H1 (cell line): ENCODE measurements at regions not wholly inside any gene's neighbourhood (a gene's known extent, or its start where the extent isn't known, plus 50 kb on each side); places are given as distances from the start of the nearest gene placed in this dataset.
A peak's percentile ranks its signal among the peaks of the same experiment; 100 is the strongest.

ENCODE experiments used
- CTCF ChIA-PET: fragments of 300-600 bp; sonication (Branson Sonifier 250); formaldehyde crosslinking; loops from one replicate; lab custom pipeline; 2021; ENCODE audit not compliant: partially characterized antibody; lab: Charles Lee
- POLR2A ChIA-PET: fragments of 300-600 bp; sonication (Branson Sonifier 250); formaldehyde crosslinking; loops from one replicate; lab custom pipeline; 2021; ENCODE audit warnings: inconsistent platforms; ENCODE audit not compliant: partially characterized antibody; lab: Charles Lee
- DNase-seq, 2 experiments: peaks; one replicate each; pipeline versions ENCODE4 v3.0.0 to v3.0.0-alpha.2; 2010 to 2022; ENCODE audit warnings: low spot score in 2 of 2, low read depth in 1 of 2, mixed read lengths in 1 of 2
- FAIRE-seq: peaks from 2 replicates; lab custom pipeline; 2011; peaks lifted over from hg19 to GRCh38; lab: Jason Lieb, UNC
- H2AFZ ChIP-seq: 2 replicates; pipeline ENCODE4 v1.8.1; 2012; ENCODE audit warnings: low read length, inconsistent platforms
- H2AK5ac ChIP-seq: 2 replicates; pipeline ENCODE4 v1.6.1; 2013; ENCODE audit warnings: low read depth, low read length
- H2BK120ac ChIP-seq: replicated peaks from 2 replicates; pipeline ENCODE3; 2013; ENCODE audit warnings: low read depth, low read length, inconsistent platforms
- H2BK12ac ChIP-seq: 2 replicates; pipeline ENCODE4 v1.6.1; 2013; ENCODE audit warnings: low read depth, low read length
- H2BK15ac ChIP-seq: 2 replicates; pipeline ENCODE4 v1.6.1; 2013; ENCODE audit warnings: low read length
- H2BK20ac ChIP-seq: 2 replicates; pipeline ENCODE4 v1.6.1; 2013; ENCODE audit warnings: low read length
- H2BK5ac ChIP-seq: 2 replicates; pipeline ENCODE4 v1.6.1; 2013; ENCODE audit warnings: low read depth, low read length
- H3K14ac ChIP-seq: 2 replicates; pipeline ENCODE4 v1.6.1; 2013; ENCODE audit warnings: inconsistent platforms; ENCODE audit not compliant: insufficient read length
- H3K18ac ChIP-seq: 2 replicates; pipeline ENCODE4 v1.6.1; 2013; ENCODE audit warnings: low read length; ENCODE audit errors: extremely low read depth
- H3K23ac ChIP-seq: 2 replicates; pipeline ENCODE4 v1.6.1; 2013; ENCODE audit warnings: inconsistent platforms; ENCODE audit not compliant: insufficient read length
- H3K23me2 ChIP-seq: 2 replicates; pipeline ENCODE4 v1.6.1; 2013; ENCODE audit warnings: low read depth, low read length
- H3K27ac ChIP-seq: 2 replicates; pipeline ENCODE4 v1.6.1; 2011; ENCODE audit warnings: low read depth, low read length, inconsistent platforms
- H3K27me3 ChIP-seq, 4 experiments: replicated peaks in 1 of 4; 1 replicate in 1 of 4; 2 replicates in 3 of 4; pipeline versions ENCODE4 v1.6.1 to v1.8.1; 2011 to 2013; ENCODE audit warnings: low read length in 3 of 4, mild to moderate bottlenecking in 3 of 4, inconsistent platforms in 2 of 4, mixed read lengths in 2 of 4, moderate library complexity in 1 of 4; ENCODE audit not compliant: control insufficient read depth in 3 of 4, insufficient read depth in 3 of 4; ENCODE audit errors: extremely low read depth in 1 of 4
- H3K36me3 ChIP-seq, 4 experiments: 2 replicates each; pipeline versions ENCODE4 v1.6.1 to v1.8.1; 2011 to 2013; ENCODE audit warnings: mild to moderate bottlenecking in 4 of 4, low read length in 3 of 4, moderate library complexity in 2 of 4, control low read depth in 1 of 4, inconsistent platforms in 1 of 4; ENCODE audit not compliant: insufficient read depth in 4 of 4, control insufficient read depth in 2 of 4
- H3K4ac ChIP-seq: replicated peaks from 2 replicates; pipeline ENCODE3; 2013; ENCODE audit warnings: low read length, low read depth, mixed read lengths, inconsistent platforms; ENCODE audit not compliant: insufficient read length
- H3K4me1 ChIP-seq, 4 experiments: replicated peaks in 1 of 4; 1 replicate in 1 of 4; 2 replicates in 3 of 4; pipeline versions ENCODE4 v1.6.1 to v1.8.1; 2011 to 2013; ENCODE audit warnings: low read length in 3 of 4, inconsistent platforms in 2 of 4, mixed read lengths in 1 of 4; ENCODE audit not compliant: insufficient read depth in 4 of 4, control insufficient read depth in 3 of 4
- H3K4me2 ChIP-seq, 2 experiments: 2 replicates each; pipeline versions ENCODE4 v1.6.1 to v1.8.1; 2011 to 2013; ENCODE audit warnings: low read depth in 2 of 2, low read length in 2 of 2, control low read depth in 1 of 2, inconsistent platforms in 1 of 2, mild to moderate bottlenecking in 1 of 2; ENCODE audit not compliant: insufficient read depth in 1 of 2
- H3K4me3 ChIP-seq, 4 experiments: fragments of 200-600, 300-600 bp in 1 of 4; sonication (generic), shearing (Covaris generic), sonication (Bioruptor Twin) in 1 of 4; 2 replicates each; pipeline versions ENCODE4 v1.5.1 to v1.8.1; 2011 to 2016; ENCODE audit warnings: low read length in 4 of 4, low read depth in 3 of 4, control low read depth in 2 of 4, inconsistent platforms in 2 of 4, mild to moderate bottlenecking in 2 of 4, mixed read lengths in 1 of 4, moderate library complexity in 1 of 4; ENCODE audit not compliant: insufficient read depth in 2 of 4; ENCODE audit errors: extremely low read depth in 1 of 4
- H3K56ac ChIP-seq: replicated peaks from 2 replicates; pipeline ENCODE3; 2013; ENCODE audit warnings: low read depth, mild to moderate bottlenecking, mixed read lengths, low read length, inconsistent platforms; ENCODE audit not compliant: insufficient read length
- H3K79me1 ChIP-seq: 2 replicates; pipeline ENCODE4 v1.6.1; 2013; ENCODE audit warnings: low read depth, low read length, control low read depth
- H3K79me2 ChIP-seq, 2 experiments: 2 replicates each; pipeline versions ENCODE4 v1.6.1 to v1.8.1; 2012 to 2013; ENCODE audit warnings: low read length in 2 of 2, mild to moderate bottlenecking in 2 of 2, inconsistent platforms in 1 of 2; ENCODE audit not compliant: insufficient read depth in 2 of 2, control insufficient read depth in 1 of 2
- H3K9ac ChIP-seq, 4 experiments: replicated peaks in 1 of 4; 1 replicate in 1 of 4; 2 replicates in 3 of 4; pipeline versions ENCODE4 v1.6.1 to v1.8.1; 2011 to 2013; ENCODE audit warnings: low read depth in 3 of 4, low read length in 3 of 4, control low read depth in 2 of 4, mild to moderate bottlenecking in 2 of 4, moderate library complexity in 2 of 4, inconsistent platforms in 1 of 4; ENCODE audit errors: extremely low read depth in 1 of 4
- H3K9me3 ChIP-seq, 2 experiments: 2 replicates each; pipeline versions ENCODE4 v1.6.1 to v1.8.1; 2012 to 2013; ENCODE audit warnings: mild to moderate bottlenecking in 2 of 2, moderate library complexity in 2 of 2, control low read depth in 1 of 2, inconsistent platforms in 1 of 2, low read depth in 1 of 2, low read length in 1 of 2, mixed read lengths in 1 of 2; ENCODE audit not compliant: insufficient read depth in 2 of 2
- H4K20me1 ChIP-seq, 2 experiments: replicated peaks in 1 of 2; 2 replicates each; pipeline versions ENCODE3 to v1.8.1; 2011 to 2013; ENCODE audit warnings: inconsistent platforms in 2 of 2, low read length in 2 of 2, mild to moderate bottlenecking in 1 of 2; ENCODE audit not compliant: insufficient read depth in 2 of 2, control insufficient read depth in 1 of 2
- H4K5ac ChIP-seq: 2 replicates; pipeline ENCODE4 v1.6.1; 2013; ENCODE audit warnings: low read length, low read depth, mixed read lengths, inconsistent platforms; ENCODE audit not compliant: insufficient read length
- H4K8ac ChIP-seq: 2 replicates; pipeline ENCODE4 v1.8.0; 2013; ENCODE audit warnings: mild to moderate bottlenecking, moderate library complexity, low read length, inconsistent platforms; ENCODE audit not compliant: insufficient read depth; ENCODE audit errors: extremely low read depth
- H4K91ac ChIP-seq: replicated peaks from 2 replicates; pipeline ENCODE3; 2013; ENCODE audit warnings: low read length, mixed read lengths, inconsistent platforms; ENCODE audit not compliant: insufficient read length
- CHD1 ChIP-seq: IDR thresholded peaks from 2 replicates; pipeline ENCODE4 v1.6.1; 2012; ENCODE audit warnings: low read depth, low read length, improper control_type of control experiment
- HDAC6 ChIP-seq: IDR thresholded peaks from one replicate; pipeline ENCODE4 v1.7.1; 2012; ENCODE audit warnings: low read depth, mild to moderate bottlenecking, inconsistent platforms, low read length, moderate library complexity
- SIRT6 ChIP-seq: IDR thresholded peaks from one replicate; pipeline ENCODE4 v1.7.1; 2012; ENCODE audit warnings: low read length, inconsistent platforms
- SIX5 ChIP-seq: IDR thresholded peaks from 2 replicates; pipeline ENCODE4 v1.6.1; 2011; ENCODE audit warnings: mild to moderate bottlenecking, low read depth, low read length
- SUZ12 ChIP-seq: fragments of 200-600 bp; sonication (generic); IDR thresholded peaks from 2 replicates; pipeline ENCODE4 v1.6.1; 2012; ENCODE audit warnings: mild to moderate bottlenecking, inconsistent platforms, low read length, moderate library complexity, mixed read lengths
- TAF7 ChIP-seq: optimal IDR thresholded peaks from 2 replicates; pipeline ENCODE3; 2011; ENCODE audit warnings: low read depth, mild to moderate bottlenecking, inconsistent platforms, low read length, moderate library complexity, borderline replicate concordance
- WGBS, 2 experiments: shearing (Covaris generic) in 1 of 2; methylation state at CpG; one replicate each; pipeline versions ENCODE4 v1.1.6 to v1.1.7; 2013 to 2015; ENCODE audit warnings: low lambda C conversion rate in 2 of 2, mixed read lengths in 2 of 2, inconsistent platforms in 1 of 2, low coverage in 1 of 2, missing lambda C conversion rate in 1 of 2; ENCODE audit not compliant: insufficient replicate concordance in 2 of 2, insufficient coverage in 1 of 2, insufficient read length in 1 of 2; ENCODE audit errors: extremely low coverage in 1 of 2, missing lambda C conversion rate in 1 of 2; 5-methylcytosine and 5-hydroxymethylcytosine counted together

DNA sequence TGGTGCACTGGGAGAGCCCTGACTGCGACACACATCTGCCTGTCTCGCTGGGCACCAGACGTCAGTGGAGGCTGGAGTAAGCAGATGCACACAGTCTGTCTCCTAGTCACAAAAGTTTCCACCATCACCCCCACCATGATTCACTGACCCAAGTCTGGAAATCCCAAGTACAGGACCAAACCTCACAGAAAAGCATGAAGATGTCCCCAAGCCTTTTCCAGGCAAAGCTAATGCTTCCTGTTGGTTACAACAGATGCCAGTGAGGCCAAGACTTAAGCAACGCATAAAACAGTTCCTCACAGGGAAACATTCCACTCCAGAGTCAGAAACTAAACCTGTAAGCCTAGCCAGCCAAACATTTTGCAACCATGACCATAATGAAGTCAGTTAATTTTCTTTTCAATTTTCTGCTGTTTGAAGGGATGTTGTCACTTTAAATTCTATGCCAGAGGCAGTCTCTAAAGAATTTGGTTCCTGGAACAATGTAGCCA, 259.3 kb upstream of the SLC30A5 start:
- no peak overlapping the region for H4K8ac ChIP-seq
- ChIA-PET POLR2A (no interaction called here), CTCF (no interaction called here)
- no peak overlapping the region for H3K9ac ChIP-seq
- peaks cover 0 to 3% (median 0%) of the 10 kb centered on the region in 4 experiments; a peak in 1 of 7 replicates for H3K4me1 ChIP-seq
- no peak overlapping the region for H3K56ac ChIP-seq
- H3K27ac ChIP-seq = no peak overlapping the region
- no peaks in the 10 kb centered on the region for H3K27me3 ChIP-seq
- H3K4me3 ChIP-seq = no peak overlapping the region
- no peak for TF ChIP-seq SIRT6
- TF ChIP-seq SUZ12 = no peak
- TF ChIP-seq TAF7 = no peak
- no peak for TF ChIP-seq SIX5
- no peak for TF ChIP-seq CHD1
- no peak for TF ChIP-seq HDAC6
- no peak for FAIRE-seq
- no peak overlapping the region for H3K23ac ChIP-seq
- H4K20me1 ChIP-seq = no peaks in the 10 kb centered on the region
- no peaks in the 10 kb centered on the region for H3K23me2 ChIP-seq
- no peak overlapping the region for H3K14ac ChIP-seq
- H2BK15ac ChIP-seq = peak overlapping the region; percentile 95; the same call in 1 of the 2 replicates
- no peak overlapping the region for H2BK5ac ChIP-seq
- H2BK12ac ChIP-seq = no peak overlapping the region
- H3K79me2 ChIP-seq = no peaks in the 10 kb centered on the region
- no peaks in the 10 kb centered on the region for H3K36me3 ChIP-seq
- H2AFZ ChIP-seq = peak overlapping the region; percentile 61; the same call in 1 of the 2 replicates
- no peak overlapping the region for H3K4ac ChIP-seq
- no peak for DNase-seq
- H2BK120ac ChIP-seq = no peak overlapping the region
- H3K18ac ChIP-seq = no peak overlapping the region
- H3K4me2 ChIP-seq = no peak overlapping the region
- H3K9me3 ChIP-seq = no peaks in the 10 kb centered on the region
- no peak overlapping the region for H4K91ac ChIP-seq
- no peak overlapping the region for H4K5ac ChIP-seq
- no peaks in the 10 kb centered on the region for H3K79me1 ChIP-seq
- H2BK20ac ChIP-seq = no peak overlapping the region
- 90% methylated on average over 4 of the region's 4 CpGs; no CpG with 5 or more reads in 1 of the 2 experiments for WGBS, 2 experiments
- no peak overlapping the region for H2AK5ac ChIP-seq
